K562 (cell line): ENCODE measurements at regions not wholly inside any gene's neighbourhood (a gene's known extent, or its start where the extent isn't known, plus 50 kb on each side); places are given as distances from the start of the nearest gene placed in this dataset.

Source experiments
- ATAC-seq: fragments of 200-7000 bp; cut with Tn5 transposase; 3 replicates; pipeline ENCODE4 v1.9.1; 2020; ENCODE audit warnings: moderate library complexity
- BruUV-seq: library from RNA; stranded (reverse); fragments of 400-500 nt; replicated peaks from 2 replicates; lab custom pipeline; 2021; lab: Mats Ljungman, UMichigan
- CTCF ChIA-PET: fragments of 300-600 bp; formaldehyde crosslinking; extraction: SDS; loops from one replicate; lab custom pipeline; 2021; ENCODE audit warnings: low intra/inter-chr PET ratio; lab: Yijun Ruan, JAX
- POLR2A ChIA-PET: fragments of 300-600, 350-650 bp; sonication (Branson Sonifier 250); formaldehyde crosslinking; extraction: SDS; loops from one replicate; lab custom pipeline; 2021; ENCODE audit warnings: antibody characterized with exemption, inconsistent platforms; lab: Yijun Ruan, JAX
- DNase-seq, 4 experiments: peaks; one replicate each; pipeline versions ENCODE4 v3.0.0 to v3.0.0-alpha.2; 2011 to 2018; ENCODE audit warnings: low spot score in 3 of 4, mixed read lengths in 3 of 4; ENCODE audit errors: extremely low read depth in 1 of 4
- FAIRE-seq: peaks from 2 replicates; lab custom pipeline; 2011; peaks lifted over from hg19 to GRCh38; lab: Jason Lieb, UNC
- H2AFZ ChIP-seq: 2 replicates; pipeline ENCODE4 v1.6.0; 2011; ENCODE audit warnings: low read depth, low read length, control low read depth, inconsistent platforms
- H3K27ac ChIP-seq: fragments of 200-600 bp; 3 replicates; pipeline ENCODE4 v1.8.0; 2011; ENCODE audit warnings: low read depth, mild to moderate bottlenecking, control low read depth, inconsistent platforms, low read length, moderate library complexity, mixed read lengths; ENCODE audit errors: extremely low read depth
- H3K27me3 ChIP-seq, 2 experiments: fragments of 300-600 bp in 1 of 2; 2 replicates in 1 of 2; 3 replicates in 1 of 2; pipeline versions ENCODE4 v1.6.0 to v1.8.0; 2011; ENCODE audit warnings: inconsistent platforms in 2 of 2, low read length in 2 of 2, mild to moderate bottlenecking in 1 of 2, mixed read lengths in 1 of 2, moderate library complexity in 1 of 2; ENCODE audit not compliant: control insufficient read depth in 2 of 2, insufficient read depth in 2 of 2
- H3K36me3 ChIP-seq: fragments of 300-600 bp; 3 replicates; pipeline ENCODE4 v1.8.0; 2011; ENCODE audit warnings: mild to moderate bottlenecking, low read length, inconsistent platforms; ENCODE audit not compliant: control insufficient read depth, insufficient read depth
- H3K4me1 ChIP-seq, 2 experiments: fragments of 200-600 bp in 1 of 2; replicated peaks in 1 of 2; 2 replicates in 1 of 2; 3 replicates in 1 of 2; pipeline versions ENCODE4 v1.5.1 to v1.8.0; 2011; ENCODE audit warnings: inconsistent platforms in 2 of 2, low read length in 2 of 2, mild to moderate bottlenecking in 1 of 2, mixed read lengths in 1 of 2, moderate library complexity in 1 of 2; ENCODE audit not compliant: control insufficient read depth in 2 of 2, insufficient read depth in 2 of 2
- H3K4me2 ChIP-seq: 2 replicates; pipeline ENCODE4 v1.6.1; 2011; ENCODE audit warnings: low read length, control low read depth, inconsistent platforms, mixed read lengths; ENCODE audit not compliant: insufficient read depth
- H3K4me3 ChIP-seq: fragments of 200-600 bp; sonication (generic), shearing (Covaris generic); 2 replicates; pipeline ENCODE4 v1.5.1; 2016; ENCODE audit warnings: control low read depth, inconsistent platforms
- H3K79me2 ChIP-seq: fragments of 200-600 bp; 3 replicates; pipeline ENCODE4 v1.8.0; 2011; ENCODE audit warnings: low read length, inconsistent platforms; ENCODE audit not compliant: control insufficient read depth, insufficient read depth
- H3K9ac ChIP-seq, 2 experiments: 2 replicates each; pipeline versions ENCODE4 v1.6.0 to v1.6.1; 2011; ENCODE audit warnings: low read depth in 2 of 2, low read length in 2 of 2, control low read depth in 1 of 2, inconsistent platforms in 1 of 2, mild to moderate bottlenecking in 1 of 2, mixed read lengths in 1 of 2; ENCODE audit not compliant: insufficient read depth in 1 of 2
- H3K9me1 ChIP-seq: one replicate; pipeline ENCODE4 v1.6.0; 2011; ENCODE audit warnings: inconsistent platforms, mild to moderate bottlenecking, low read length, moderate library complexity; ENCODE audit not compliant: control insufficient read depth, insufficient read depth
- H3K9me3 ChIP-seq: replicated peaks from 2 replicates; pipeline ENCODE4 v1.5.1; 2011; ENCODE audit warnings: low read depth, low read length, inconsistent platforms; ENCODE audit not compliant: control insufficient read depth, insufficient read depth
- H4K20me1 ChIP-seq: replicated peaks from 2 replicates; pipeline ENCODE4 v1.6.1; 2011; ENCODE audit warnings: low read length, inconsistent platforms, mixed read lengths; ENCODE audit not compliant: control insufficient read depth, insufficient read depth
- DPF2 ChIP-seq: fragments of 450-650 bp; IDR thresholded peaks from 2 replicates; pipeline ENCODE4 v1.6.1; 2016
- ZNF184 ChIP-seq: sonication (generic); formaldehyde crosslinking; IDR thresholded peaks from 2 replicates; pipeline ENCODE4 v1.5.0; 2020; ENCODE audit warnings: missing genetic modification reagents
- ZNF707 ChIP-seq: fragments of 250-450 bp; sonication (Bioruptor Pico); conservative IDR thresholded peaks from 2 replicates; pipeline ENCODE4 v1.8.0; 2022; ENCODE audit warnings: inconsistent platforms, mild to moderate bottlenecking, moderate library complexity
- WGBS: fragments of 100-300 bp; shearing (Covaris generic); methylation state at CpG from one replicate; pipeline ENCODE4 v1.1.6; 2016; ENCODE audit warnings: low coverage, mixed read lengths; ENCODE audit not compliant: insufficient coverage; ENCODE audit errors: missing lambda C conversion rate; 5-methylcytosine and 5-hydroxymethylcytosine counted together
- in situ Hi-C: fragments of 300-500 bp; cut with MboI; formaldehyde crosslinking; loops from 4 replicates; pipeline ENCODE4 v1.15.0; 2018; ENCODE audit warnings: inconsistent platforms, mixed read lengths
- intact Hi-C: fragments of 100-400 bp; cut with micrococcal nuclease; formaldehyde crosslinking; loops from 2 replicates; pipeline ENCODE4 v1.14.2; 2022

- no peak for DNase-seq
Observed at GRCh38 chr9:109956717-109957440, 176.9 kb downstream of the PALM2AKAP2 start.

GRCh38 chr9:109959679-109960078, 179.7 kb downstream of the PALM2AKAP2 start:
- no peaks in the 10 kb centered on the region for H4K20me1 ChIP-seq
- H3K27me3 ChIP-seq = no peaks in the 10 kb centered on the region
- no peak for FAIRE-seq
- H3K9me3 ChIP-seq = no peaks in the 10 kb centered on the region
- ChIA-PET POLR2A (no interaction called here), CTCF (no interaction called here)
- H3K4me1 ChIP-seq = no peaks in the 10 kb centered on the region
- in situ Hi-C loops = no loop called here
- no peak for ATAC-seq
- intact Hi-C loops = no loop called here
- no TSS peak for BruUV-seq
- no peak overlapping the region for H2AFZ ChIP-seq
- H3K36me3 ChIP-seq = no peaks in the 10 kb centered on the region
- no peak overlapping the region for H3K4me2 ChIP-seq
- H3K79me2 ChIP-seq = no peaks in the 10 kb centered on the region
- no peak overlapping the region for H3K27ac ChIP-seq
- H3K4me3 ChIP-seq = no peak overlapping the region
- no peaks in the 10 kb centered on the region for H3K9me1 ChIP-seq
- no peak for TF ChIP-seq DPF2
- no peak for TF ChIP-seq ZNF184 (CRISPR knock-in tag)
- TF ChIP-seq, all 486 proteins: peak for 0
- no peak overlapping the region for H3K9ac ChIP-seq
- 2% methylated on average over 4 of the region's 4 CpGs for WGBS
- DNase-seq = no peak

More at GRCh38 chr9:109956717-109957440, 176.9 kb downstream of the PALM2AKAP2 start:
- Histone ChIP-seq H3K27ac (no peak overlapping the region), H3K9ac (no peak overlapping the region), H3K79me2 (no peaks in the 10 kb centered on the region), H3K27me3 (no peaks in the 10 kb centered on the region), H2AFZ (no peak overlapping the region), H3K36me3 (no peaks in the 10 kb centered on the region), H3K4me2 (no peak overlapping the region), H3K4me3 (no peak overlapping the region), H3K9me3 (no peaks in the 10 kb centered on the region), H3K9me1 (no peaks in the 10 kb centered on the region), H4K20me1 (no peaks in the 10 kb centered on the region), H3K4me1 (no peaks in the 10 kb centered on the region)
- no peak for ATAC-seq
- CTCF ChIA-PET = no interaction called here
- 0% methylated on average over 9 of the region's 9 CpGs for WGBS
- no peak for FAIRE-seq
- intact Hi-C loops = no loop called here
- in situ Hi-C loops = no loop called here
- BruUV-seq = no TSS peak
- TF ChIP-seq ZNF707 (CRISPR knock-in tag) = no peak
- POLR2A ChIA-PET = interaction anchor here (0.6 kb wide), 2 partner anchors 95 to 1627 kb away, joined by 3 read pairs; no protein-coding TSS in a partner anchor
